HUDEP-2 (cell line): ENCODE measurements at regions not wholly inside any gene's neighbourhood (a gene's known extent, or its start where the extent isn't known, plus 50 kb on each side); places are given as distances from the start of the nearest gene placed in this dataset.

Experiments
- DNase-seq, 76 experiments: peaks; one replicate each; lab custom pipeline; 2025; ENCODE audit not compliant: unreplicated experiment in 76 of 76; lab: John Stamatoyannopoulos, UW

GRCh38 chr1:39134768-39135333, 69.6 kb upstream of the MACF1 start:
- DNase-seq = no peak

- no peak for DNase-seq
These were observed 67.9 kb upstream of the MACF1 start for GRCh38 chr1:39136638-39137037.

- no peak for DNase-seq
These were observed 64.7 kb upstream of the MACF1 start for GRCh38 chr1:39139723-39140360.

- no peak for DNase-seq
These were observed 62.6 kb upstream of the MACF1 start for GRCh38 chr1:39141925-39142324.

- no peak for DNase-seq
These were observed 62.0 kb upstream of the MACF1 start for GRCh38 chr1:39142401-39143060.

GRCh38 chr1:39144924-39145323, 59.6 kb upstream of the MACF1 start:
- no peak for DNase-seq

- no peak for DNase-seq
These were observed 59.0 kb upstream of the MACF1 start for GRCh38 chr1:39145331-39145965.

- DNase-seq = no peak
These were observed 57.8 kb upstream of the MACF1 start for GRCh38 chr1:39146681-39147080.

- no peak for DNase-seq
These were observed 57.1 kb upstream of the MACF1 start for GRCh38 chr1:39147099-39148025.

- no peak for DNase-seq
These were observed 55.6 kb upstream of the MACF1 start for GRCh38 chr1:39148942-39149341.

GRCh38 chr1:39149509-39149908, 55.0 kb upstream of the MACF1 start:
- DNase-seq = no peak

- DNase-seq = no peak
These were observed 53.7 kb upstream of the MACF1 start for GRCh38 chr1:39150779-39151178.

GRCh38 chr1:39151267-39151666, 53.2 kb upstream of the MACF1 start:
- no peak for DNase-seq

GRCh38 chr1:39152923-39153322, 51.6 kb upstream of the MACF1 start:
- DNase-seq = no peak

- no peak for DNase-seq
These were observed 50.8 kb upstream of the MACF1 start for GRCh38 chr1:39153684-39154083.

- peak in 2 of 76 experiments; percentile 9 to 10 for DNase-seq
These were observed 49.7 kb upstream of the MACF1 start for GRCh38 chr1:39154553-39155421.
